Kidney (tissue), 13 donors: ENCODE measurements at regions not wholly inside any gene's neighbourhood (a gene's known extent, or its start where the extent isn't known, plus 50 kb on each side); places are given as distances from the start of the nearest gene placed in this dataset.

Source experiments
- DNase-seq, 5 donors: peaks; one replicate each; pipeline ENCODE4 v3.0.0-alpha.2; 2013 to 2020
- FAIRE-seq: peaks from 2 replicates; lab custom pipeline; 2012; peaks lifted over from hg19 to GRCh38; lab: Jason Lieb, UNC
- H3K27ac ChIP-seq, 2 donors: one replicate each; pipeline ENCODE4 v1.7.0; 2013; ENCODE audit warnings: low read depth in 2 of 2, low read length in 2 of 2, inconsistent platforms in 1 of 2
- H3K27me3 ChIP-seq: one replicate; pipeline ENCODE4 v1.7.1; 2013; ENCODE audit warnings: low read length, inconsistent platforms; ENCODE audit not compliant: control insufficient read depth, insufficient read depth
- H3K36me3 ChIP-seq, 3 donors: one replicate each; pipeline versions ENCODE4 v1.7.0 to v1.7.1; 2013; ENCODE audit warnings: low read length in 3 of 3, control low read depth in 1 of 3, inconsistent platforms in 1 of 3; ENCODE audit not compliant: insufficient read depth in 3 of 3, control insufficient read depth in 2 of 3
- H3K4me1 ChIP-seq, 3 donors: one replicate each; pipeline versions ENCODE4 v1.7.0 to v1.7.1; 2013; ENCODE audit warnings: low read length in 3 of 3, inconsistent platforms in 1 of 3, low read depth in 1 of 3; ENCODE audit not compliant: control insufficient read depth in 2 of 3, insufficient read depth in 2 of 3
- H3K4me3 ChIP-seq, 3 donors: one replicate each; pipeline versions ENCODE4 v1.7.0 to v1.8.1; 2013; ENCODE audit warnings: low read length in 3 of 3, control low read depth in 1 of 3, inconsistent platforms in 1 of 3
- H3K9ac ChIP-seq, 3 donors: one replicate each; pipeline versions ENCODE4 v1.7.0 to v1.7.1; 2013; ENCODE audit warnings: low read length in 3 of 3, control low read depth in 1 of 3, inconsistent platforms in 1 of 3
- H3K9me3 ChIP-seq, 3 donors: one replicate each; pipeline versions ENCODE4 v1.7.0 to v1.7.1; 2013; ENCODE audit warnings: low read length in 3 of 3, control low read depth in 1 of 3, inconsistent platforms in 1 of 3; ENCODE audit not compliant: control insufficient read depth in 2 of 3, insufficient read depth in 1 of 3
- intact Hi-C: fragments of 100-400 bp; cut with DNase I; formaldehyde crosslinking; loops from one replicate; pipeline ENCODE4 v1.11.1; 2022
- TF ChIP-seq, protein P1 (sequence below): IDR thresholded peaks from 3 replicates; pipeline ENCODE4 v1.5.1; 2012; ENCODE audit warnings: mild to moderate bottlenecking, moderate library complexity, borderline replicate concordance; ENCODE audit not compliant: insufficient read depth; ENCODE audit errors: extremely low read depth
- donor health status: control.
- donor health status: control.
- donor health status: control.
- donor health status: control.
- donor health status: control.
- donor health status: DM: yes; HTN: yes; CAD: no.
- donor health status: Normal renal cell carcinoma (clear cell type).

DNA sequence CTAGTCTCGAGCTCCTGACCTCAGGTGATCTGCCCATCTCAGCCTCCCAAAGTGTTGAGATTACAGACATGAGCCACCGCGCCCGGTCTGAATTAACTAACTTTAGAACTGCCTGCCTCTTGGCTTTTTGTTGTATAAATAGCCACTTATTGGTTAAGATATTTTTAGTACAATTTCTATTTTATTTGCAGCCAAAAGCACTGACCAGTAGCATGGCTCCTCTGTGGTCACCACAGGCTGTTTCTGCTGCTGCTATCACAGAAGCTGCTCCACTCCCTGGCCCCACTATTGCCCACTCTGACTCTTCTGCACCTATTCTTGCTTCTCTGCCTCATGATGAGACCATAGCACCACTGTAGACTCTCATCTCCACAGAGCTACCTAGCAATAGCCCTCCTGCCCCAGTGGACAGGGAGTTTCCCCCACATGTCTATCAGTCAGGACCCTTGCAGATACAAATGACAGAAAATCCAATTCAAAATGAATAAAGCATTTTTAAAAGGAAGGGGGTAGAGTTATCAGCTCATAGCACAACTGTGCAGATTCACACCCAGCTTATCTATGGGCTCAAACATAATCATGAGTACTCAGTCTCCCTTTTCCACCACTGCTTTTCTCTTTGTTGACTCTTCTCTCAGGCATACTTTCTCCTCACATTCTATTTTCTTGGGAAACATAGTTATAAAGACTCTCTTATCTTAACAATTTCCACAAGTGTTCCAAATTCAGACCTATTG, 151.8 kb upstream of the EPB41L4A start:
- Histone ChIP-seq H3K27ac (no peak overlapping the region), H3K27me3 (no peaks in the 10 kb centered on the region), H3K9me3 (no peaks in the 10 kb centered on the region), H3K9ac (no peak overlapping the region), H3K36me3 (no peaks in the 10 kb centered on the region), H3K4me3 (no peak overlapping the region), H3K4me1 (no peaks in the 10 kb centered on the region)
- DNase-seq = no peak
- FAIRE-seq = no peak
- intact Hi-C loops = no loop called here
- TF ChIP-seq, protein P1, sequence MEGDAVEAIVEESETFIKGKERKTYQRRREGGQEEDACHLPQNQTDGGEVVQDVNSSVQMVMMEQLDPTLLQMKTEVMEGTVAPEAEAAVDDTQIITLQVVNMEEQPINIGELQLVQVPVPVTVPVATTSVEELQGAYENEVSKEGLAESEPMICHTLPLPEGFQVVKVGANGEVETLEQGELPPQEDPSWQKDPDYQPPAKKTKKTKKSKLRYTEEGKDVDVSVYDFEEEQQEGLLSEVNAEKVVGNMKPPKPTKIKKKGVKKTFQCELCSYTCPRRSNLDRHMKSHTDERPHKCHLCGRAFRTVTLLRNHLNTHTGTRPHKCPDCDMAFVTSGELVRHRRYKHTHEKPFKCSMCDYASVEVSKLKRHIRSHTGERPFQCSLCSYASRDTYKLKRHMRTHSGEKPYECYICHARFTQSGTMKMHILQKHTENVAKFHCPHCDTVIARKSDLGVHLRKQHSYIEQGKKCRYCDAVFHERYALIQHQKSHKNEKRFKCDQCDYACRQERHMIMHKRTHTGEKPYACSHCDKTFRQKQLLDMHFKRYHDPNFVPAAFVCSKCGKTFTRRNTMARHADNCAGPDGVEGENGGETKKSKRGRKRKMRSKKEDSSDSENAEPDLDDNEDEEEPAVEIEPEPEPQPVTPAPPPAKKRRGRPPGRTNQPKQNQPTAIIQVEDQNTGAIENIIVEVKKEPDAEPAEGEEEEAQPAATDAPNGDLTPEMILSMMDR = no peak

- intact Hi-C loops = no loop called here
- TF ChIP-seq, protein P1 = no peak
- Histone ChIP-seq H3K36me3 (no peaks in the 10 kb centered on the region), H3K27me3 (no peaks in the 10 kb centered on the region), H3K4me1 (no peaks in the 10 kb centered on the region), H3K9ac (no peak overlapping the region), H3K27ac (no peak overlapping the region), H3K4me3 (no peak overlapping the region), H3K9me3 (no peaks in the 10 kb centered on the region)
- FAIRE-seq (no peak), DNase-seq (no peak)
These were observed 154.4 kb upstream of the EPB41L4A start for GRCh38 chr5:112573441-112573840.

DNA sequence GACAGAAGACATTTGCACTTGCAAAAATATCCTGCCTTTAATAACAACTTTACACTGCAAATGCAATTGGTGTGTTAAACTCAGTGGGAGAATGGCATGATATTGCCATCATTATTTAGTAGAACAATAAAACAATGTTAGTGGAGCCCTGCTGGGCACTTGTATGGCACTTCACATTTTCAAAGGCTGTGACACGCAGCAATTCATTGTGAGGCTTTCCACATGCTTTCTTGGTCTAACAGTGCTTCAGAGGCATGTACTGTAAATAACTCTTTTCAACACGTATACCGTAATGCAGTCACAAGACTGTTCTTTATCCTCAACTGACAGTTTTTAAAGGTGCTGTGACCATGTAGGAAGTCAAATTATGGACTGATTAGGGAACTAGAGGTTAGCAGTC, 155.5 kb upstream of the EPB41L4A start:
- Histone ChIP-seq H3K27me3 (no peaks in the 10 kb centered on the region), H3K36me3 (no peaks in the 10 kb centered on the region), H3K27ac (no peak overlapping the region), H3K9me3 (no peaks in the 10 kb centered on the region), H3K9ac (no peak overlapping the region), H3K4me3 (no peak overlapping the region), H3K4me1 (no peaks in the 10 kb centered on the region)
- intact Hi-C loops = no loop called here
- DNase-seq = peak in 1 of 5 donors; percentile 22
- TF ChIP-seq, protein P1 = no peak
- FAIRE-seq = no peak
